MM.1S (cell line): ENCODE measurements at regions not wholly inside any gene's neighbourhood (a gene's known extent, or its start where the extent isn't known, plus 50 kb on each side); places are given as distances from the start of the nearest gene placed in this dataset.

Source experiments
- DNase-seq: peaks from one replicate; pipeline ENCODE4 v3.0.0-alpha.2; 2015
- H2AFZ ChIP-seq: fragments of 300-600 bp; sonication (generic); 2 replicates; pipeline ENCODE4 v1.6.0; 2016; ENCODE audit warnings: antibody characterized with exemption, low read length
- H3F3A ChIP-seq: fragments of 300-600 bp; sonication (generic); 2 replicates; pipeline ENCODE4 v1.6.1; 2016; ENCODE audit warnings: mild to moderate bottlenecking, antibody characterized with exemption, low read length, moderate library complexity, mixed read lengths; ENCODE audit not compliant: insufficient read depth
- H3K27ac ChIP-seq: fragments of 300-600 bp; sonication (generic); 2 replicates; pipeline ENCODE4 v1.5.1; 2016; ENCODE audit warnings: mild to moderate bottlenecking, low read length
- H3K27me3 ChIP-seq: fragments of 300-600 bp; sonication (generic); replicated peaks from 2 replicates; pipeline ENCODE4 v1.6.0; 2016; ENCODE audit warnings: low read length; ENCODE audit not compliant: insufficient read depth
- H3K36me3 ChIP-seq: fragments of 300-600 bp; sonication (generic); replicated peaks from 2 replicates; pipeline ENCODE4 v1.6.1; 2016; ENCODE audit warnings: mild to moderate bottlenecking, low read length, mixed read lengths; ENCODE audit not compliant: insufficient read depth
- H3K4me1 ChIP-seq: fragments of 300-600 bp; sonication (generic); 2 replicates; pipeline ENCODE4 v1.6.1; 2016; ENCODE audit warnings: low read length, mixed read lengths
- H3K4me2 ChIP-seq: fragments of 300-600 bp; sonication (generic); 2 replicates; pipeline ENCODE4 v1.6.0; 2016; ENCODE audit warnings: low read depth, low read length
- H3K4me3 ChIP-seq: fragments of 300-600 bp; sonication (generic); 2 replicates; pipeline ENCODE4 v1.5.1; 2016; ENCODE audit warnings: low read length, mixed read lengths
- H3K79me2 ChIP-seq: fragments of 300-600 bp; sonication (generic); 2 replicates; pipeline ENCODE4 v1.6.1; 2016; ENCODE audit warnings: mixed run types, low read length, mixed read lengths
- H3K9ac ChIP-seq: fragments of 300-600 bp; sonication (generic); 2 replicates; pipeline ENCODE4 v1.6.1; 2016; ENCODE audit warnings: low read length, mixed read lengths
- H3K9me2 ChIP-seq: fragments of 300-600 bp; sonication (generic); replicated peaks from 2 replicates; pipeline ENCODE4 v1.6.1; 2016; ENCODE audit warnings: mild to moderate bottlenecking, low read length, mixed read lengths; ENCODE audit not compliant: insufficient read depth
- H3K9me3 ChIP-seq: fragments of 300-600 bp; sonication (generic); replicated peaks from 2 replicates; pipeline ENCODE4 v1.6.1; 2016; ENCODE audit warnings: mild to moderate bottlenecking, low read length, mixed read lengths; ENCODE audit not compliant: insufficient read depth
- H4K20me1 ChIP-seq: fragments of 300-600 bp; sonication (generic); 2 replicates; pipeline ENCODE4 v1.6.1; 2016; ENCODE audit warnings: mild to moderate bottlenecking, low read length, moderate library complexity, mixed read lengths; ENCODE audit not compliant: insufficient read depth
- EZH2 ChIP-seq: fragments of 300-600 bp; sonication (generic); optimal IDR thresholded peaks from 2 replicates; pipeline ENCODE3; 2017; ENCODE audit warnings: low read depth, mild to moderate bottlenecking, antibody characterized with exemption, low read length, mixed read lengths
- EZH2phosphoT487 ChIP-seq: fragments of 300-600 bp; sonication (generic); IDR thresholded peaks from 2 replicates; pipeline ENCODE4 v1.6.1; 2018; ENCODE audit warnings: antibody characterized with exemption, low read length
- TF ChIP-seq, protein P1 (sequence below): fragments of 300-600 bp; sonication (generic); IDR thresholded peaks from 2 replicates; pipeline ENCODE4 v1.5.1; 2016; ENCODE audit warnings: antibody characterized with exemption, low read length, mixed read lengths

DNA sequence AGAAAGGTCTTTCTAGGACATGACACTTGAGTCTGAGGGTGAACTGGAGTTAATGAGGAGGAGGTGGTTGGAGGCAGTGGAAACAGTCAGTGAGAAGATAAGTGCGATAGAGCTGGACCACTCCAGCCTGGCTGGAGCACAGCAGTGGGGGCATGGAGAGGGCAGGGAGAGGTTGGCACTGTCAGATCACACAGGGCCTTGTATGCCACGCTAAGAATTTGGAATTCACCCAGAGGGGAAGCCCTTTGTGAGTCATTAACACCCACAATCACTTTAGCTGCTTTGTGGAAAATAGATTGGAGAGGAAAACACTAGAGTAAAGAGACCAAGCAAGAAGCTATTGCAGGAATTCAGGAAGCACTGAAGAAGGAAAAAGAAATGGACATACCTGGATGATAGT is 83.3 kb downstream of the ZNF621 start:
- Histone ChIP-seq H3K4me3 (no peak overlapping the region), H3K79me2 (no peaks in the 10 kb centered on the region), H4K20me1 (no peaks in the 10 kb centered on the region), H3K9ac (no peak overlapping the region), H3K4me2 (no peak overlapping the region), H3K36me3 (no peaks in the 10 kb centered on the region), H3K9me3 (no peaks in the 10 kb centered on the region), H2AFZ (no peak overlapping the region), H3K4me1 (no peaks in the 10 kb centered on the region), H3K27me3 (no peaks in the 10 kb centered on the region), H3K9me2 (no peaks in the 10 kb centered on the region), H3K27ac (no peak overlapping the region), H3F3A (no peaks in the 10 kb centered on the region)
- no peak for DNase-seq
- TF ChIP-seq EZH2 (no peak), EZH2phosphoT487 (no peak)
- TF ChIP-seq, protein P1, sequence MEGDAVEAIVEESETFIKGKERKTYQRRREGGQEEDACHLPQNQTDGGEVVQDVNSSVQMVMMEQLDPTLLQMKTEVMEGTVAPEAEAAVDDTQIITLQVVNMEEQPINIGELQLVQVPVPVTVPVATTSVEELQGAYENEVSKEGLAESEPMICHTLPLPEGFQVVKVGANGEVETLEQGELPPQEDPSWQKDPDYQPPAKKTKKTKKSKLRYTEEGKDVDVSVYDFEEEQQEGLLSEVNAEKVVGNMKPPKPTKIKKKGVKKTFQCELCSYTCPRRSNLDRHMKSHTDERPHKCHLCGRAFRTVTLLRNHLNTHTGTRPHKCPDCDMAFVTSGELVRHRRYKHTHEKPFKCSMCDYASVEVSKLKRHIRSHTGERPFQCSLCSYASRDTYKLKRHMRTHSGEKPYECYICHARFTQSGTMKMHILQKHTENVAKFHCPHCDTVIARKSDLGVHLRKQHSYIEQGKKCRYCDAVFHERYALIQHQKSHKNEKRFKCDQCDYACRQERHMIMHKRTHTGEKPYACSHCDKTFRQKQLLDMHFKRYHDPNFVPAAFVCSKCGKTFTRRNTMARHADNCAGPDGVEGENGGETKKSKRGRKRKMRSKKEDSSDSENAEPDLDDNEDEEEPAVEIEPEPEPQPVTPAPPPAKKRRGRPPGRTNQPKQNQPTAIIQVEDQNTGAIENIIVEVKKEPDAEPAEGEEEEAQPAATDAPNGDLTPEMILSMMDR = no peak

DNA sequence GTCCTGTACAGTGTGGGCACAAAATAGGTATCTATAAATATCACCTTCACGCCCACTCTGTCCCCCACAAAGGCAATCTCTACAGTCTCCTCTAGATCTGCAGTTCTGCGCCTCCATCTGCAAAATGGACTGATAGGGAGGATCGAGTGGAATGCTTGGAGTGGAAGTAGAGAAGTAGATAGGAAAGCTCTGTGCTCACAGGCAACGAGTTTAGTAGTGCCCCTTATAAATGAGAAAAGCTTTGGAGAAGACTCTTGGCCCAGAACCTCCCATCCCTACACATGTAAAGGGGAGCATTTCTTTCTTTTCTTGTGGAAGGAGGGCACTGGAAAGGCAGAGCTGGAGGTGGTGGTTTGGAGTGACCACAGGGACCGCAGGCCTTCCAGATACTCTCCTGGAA is 88.5 kb downstream of the ZNF621 start:
- Histone ChIP-seq H3K4me2 (no peak overlapping the region), H3F3A (no peaks in the 10 kb centered on the region), H3K9ac (no peak overlapping the region), H3K36me3 (no peaks in the 10 kb centered on the region), H3K9me2 (no peaks in the 10 kb centered on the region), H3K9me3 (no peaks in the 10 kb centered on the region), H3K4me1 (no peaks in the 10 kb centered on the region), H2AFZ (no peak overlapping the region), H3K27ac (no peak overlapping the region), H3K79me2 (no peaks in the 10 kb centered on the region), H4K20me1 (no peaks in the 10 kb centered on the region), H3K27me3 (no peaks in the 10 kb centered on the region), H3K4me3 (no peak overlapping the region)
- DNase-seq = no peak
- TF ChIP-seq, protein P1 = no peak

DNA sequence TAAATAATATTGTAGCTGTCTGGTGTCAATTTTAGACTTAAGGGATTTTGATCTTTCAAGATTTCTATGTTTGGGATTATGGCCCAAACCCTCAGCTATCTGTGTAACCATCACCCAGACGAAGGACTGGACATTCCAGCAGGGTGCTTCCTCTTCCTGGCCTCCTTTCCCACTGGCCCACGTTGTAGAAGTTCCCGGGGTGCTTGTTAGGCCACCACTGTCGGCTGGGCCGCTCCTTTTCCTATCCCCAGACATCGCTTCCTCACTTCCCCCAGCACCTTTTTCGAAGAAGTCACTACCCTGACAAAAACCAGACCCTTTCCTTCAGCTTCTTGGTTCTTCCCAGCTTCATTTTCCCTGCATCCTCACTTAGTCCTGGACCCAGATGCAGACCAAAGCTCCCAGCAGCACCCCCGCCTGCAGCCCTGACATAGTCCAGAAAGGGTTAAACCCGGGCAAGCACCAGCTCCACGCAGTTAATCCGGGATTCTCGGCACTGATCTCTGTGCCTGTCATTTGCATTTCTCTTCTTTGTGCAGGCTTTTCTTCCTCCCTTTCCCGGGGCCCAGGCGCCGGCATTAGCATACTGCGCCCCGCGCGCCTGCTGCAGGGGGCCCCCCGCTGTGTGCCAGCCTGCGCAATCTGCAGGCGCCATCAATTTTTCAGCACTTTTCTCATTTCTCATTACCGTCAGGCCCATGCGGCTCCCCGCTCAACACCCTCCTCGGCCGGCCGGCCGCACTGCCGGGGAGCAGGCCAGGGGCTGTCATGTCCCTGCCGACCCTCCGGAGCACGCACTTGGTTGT is 90.6 kb downstream of the ZNF621 start:
- Histone ChIP-seq H4K20me1 (no peaks in the 10 kb centered on the region), H3K9me2 (no peaks in the 10 kb centered on the region), H3K79me2 (no peaks in the 10 kb centered on the region), H3K4me2 (no peak overlapping the region), H3F3A (no peaks in the 10 kb centered on the region), H3K27ac (no peak overlapping the region), H3K4me3 (no peak overlapping the region), H3K27me3 (no peaks in the 10 kb centered on the region), H3K4me1 (no peaks in the 10 kb centered on the region), H3K36me3 (no peaks in the 10 kb centered on the region), H2AFZ (no peak overlapping the region), H3K9me3 (no peaks in the 10 kb centered on the region), H3K9ac (no peak overlapping the region)
- no peak for TF ChIP-seq EZH2
- TF ChIP-seq EZH2phosphoT487 = no peak
- DNase-seq = no peak

DNA sequence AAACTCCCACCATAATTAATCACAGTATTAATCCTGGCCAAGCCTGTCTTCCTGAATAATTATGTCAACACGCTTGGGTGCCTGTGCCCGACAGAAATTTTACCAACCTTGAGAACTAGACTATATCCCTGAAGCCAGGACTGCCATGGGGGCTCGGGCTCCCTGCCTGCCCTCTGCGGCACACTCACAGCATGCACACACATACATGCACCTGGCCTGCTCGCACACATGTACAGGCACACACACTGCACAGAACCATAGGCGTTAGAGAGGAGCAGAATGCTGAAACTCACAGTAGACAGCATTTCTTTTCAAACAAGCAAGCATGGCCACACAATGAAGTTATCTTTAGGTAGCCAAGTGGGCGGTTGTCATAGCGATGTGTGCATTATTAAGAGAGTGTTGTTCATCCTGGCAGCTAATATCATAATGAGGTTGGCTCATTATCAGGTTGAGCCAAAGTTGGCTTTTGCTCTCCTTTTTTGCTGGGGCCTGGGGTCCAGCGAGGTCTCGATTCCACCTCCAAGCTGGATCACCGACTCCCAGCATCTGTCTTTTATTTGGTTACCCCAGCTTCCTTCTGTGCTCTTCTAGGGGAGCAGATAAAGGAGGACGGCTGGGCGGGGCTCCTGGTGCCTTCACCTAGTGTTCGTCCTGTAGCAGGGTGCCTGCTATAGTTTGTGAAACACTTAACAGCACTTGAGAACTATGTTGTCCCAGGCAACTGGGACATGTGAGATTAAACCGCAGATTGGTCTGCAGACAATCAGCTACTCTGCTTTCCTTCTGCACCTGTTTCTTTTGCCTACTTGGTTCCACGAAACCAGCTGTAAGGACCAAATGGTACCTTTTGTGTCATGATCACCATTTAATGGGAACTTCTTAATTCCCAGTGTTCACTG is 91.4 kb downstream of the ZNF621 start:
- no peaks in the 10 kb centered on the region for H3K27me3 ChIP-seq
- no peaks in the 10 kb centered on the region for H4K20me1 ChIP-seq
- H3K4me1 ChIP-seq = no peaks in the 10 kb centered on the region
- H3F3A ChIP-seq = no peaks in the 10 kb centered on the region
- H3K4me3 ChIP-seq = no peak overlapping the region
- TF ChIP-seq EZH2 (no peak), EZH2phosphoT487 (no peak)
- TF ChIP-seq, protein P1 = no peak
- no peak overlapping the region for H3K9ac ChIP-seq
- no peaks in the 10 kb centered on the region for H3K9me3 ChIP-seq
- H3K9me2 ChIP-seq = no peaks in the 10 kb centered on the region
- H2AFZ ChIP-seq = no peak overlapping the region
- no peaks in the 10 kb centered on the region for H3K79me2 ChIP-seq
- H3K36me3 ChIP-seq = no peaks in the 10 kb centered on the region
- no peak overlapping the region for H3K27ac ChIP-seq
- no peak for DNase-seq
- H3K4me2 ChIP-seq = no peak overlapping the region
